IMR-90 (cell line): ENCODE measurements at regions not wholly inside any gene's neighbourhood (a gene's known extent, or its start where the extent isn't known, plus 50 kb on each side); places are given as distances from the start of the nearest gene placed in this dataset.

ENCODE experiments used
- ATAC-seq: fragments of 200-7000 bp; cut with Tn5 transposase; 2 replicates; pipeline ENCODE4 v1.9.1; 2020; ENCODE audit warnings: low read depth, mild to moderate bottlenecking, moderate library complexity
- BruUV-seq: library from RNA; stranded (reverse); fragments of 400-500 nt; replicated peaks from 2 replicates; lab custom pipeline; 2021; lab: Mats Ljungman, UMichigan
- CTCF ChIA-PET: fragments of 300-600 bp; formaldehyde crosslinking; extraction: SDS; loops from one replicate; lab custom pipeline; 2021; ENCODE audit warnings: antibody characterized with exemption; lab: Yijun Ruan, JAX
- POLR2A ChIA-PET: fragments of 300-600 bp; sonication (Branson Sonifier 250); formaldehyde crosslinking; loops from one replicate; lab custom pipeline; 2022; ENCODE audit warnings: antibody characterized with exemption; ENCODE audit not compliant: unreplicated experiment; lab: Charles Lee
- DNase-seq: peaks from one replicate; pipeline ENCODE4 v3.0.0; 2013
- H2AFZ ChIP-seq: replicated peaks from 2 replicates; pipeline ENCODE3; 2013; ENCODE audit warnings: low read length, mild to moderate bottlenecking; ENCODE audit not compliant: poor library complexity
- H2AK5ac ChIP-seq: 2 replicates; pipeline ENCODE4 v1.6.1; 2013; ENCODE audit warnings: low read depth, low read length, inconsistent platforms
- H2AK9ac ChIP-seq: replicated peaks from 2 replicates; pipeline ENCODE3; 2013; ENCODE audit warnings: mild to moderate bottlenecking, low read depth, low read length, moderate library complexity; ENCODE audit not compliant: poor library complexity
- H2BK120ac ChIP-seq: 2 replicates; pipeline ENCODE4 v1.6.1; 2013; ENCODE audit warnings: low read depth, low read length, inconsistent platforms
- H2BK15ac ChIP-seq: 3 replicates; pipeline ENCODE4 v1.6.1; 2013; ENCODE audit warnings: low read depth, low read length, inconsistent platforms
- H2BK20ac ChIP-seq: 2 replicates; pipeline ENCODE4 v1.6.1; 2013; ENCODE audit warnings: low read depth, mild to moderate bottlenecking, inconsistent platforms, low read length, moderate library complexity
- H2BK5ac ChIP-seq: 2 replicates; pipeline ENCODE4 v1.6.1; 2013; ENCODE audit warnings: mild to moderate bottlenecking, low read depth, low read length, inconsistent platforms; ENCODE audit not compliant: poor library complexity, severe bottlenecking
- H3K14ac ChIP-seq: replicated peaks from 2 replicates; pipeline ENCODE4 v1.6.1; 2013; ENCODE audit warnings: low read depth, low read length, inconsistent platforms
- H3K18ac ChIP-seq: 2 replicates; pipeline ENCODE4 v1.6.1; 2013; ENCODE audit warnings: low read depth, low read length, control low read depth
- H3K23ac ChIP-seq: 2 replicates; pipeline ENCODE4 v1.6.1; 2013; ENCODE audit warnings: low read depth, low read length, inconsistent platforms
- H3K27ac ChIP-seq: 2 replicates; pipeline ENCODE4 v1.5.1; 2013; ENCODE audit warnings: mild to moderate bottlenecking, control low read depth, low read length; ENCODE audit not compliant: insufficient read depth
- H3K27me3 ChIP-seq: 2 replicates; pipeline ENCODE4 v1.6.1; 2013; ENCODE audit warnings: low read length; ENCODE audit not compliant: control insufficient read depth, insufficient read depth
- H3K36me3 ChIP-seq: 2 replicates; pipeline ENCODE4 v1.6.1; 2013; ENCODE audit warnings: low read length, mixed read lengths; ENCODE audit not compliant: control insufficient read depth, insufficient read depth
- H3K4ac ChIP-seq: 2 replicates; pipeline ENCODE4 v1.6.1; 2013; ENCODE audit warnings: low read depth, low read length, inconsistent platforms
- H3K4me1 ChIP-seq: 2 replicates; pipeline ENCODE4 v1.6.1; 2013; ENCODE audit warnings: low read length, mixed read lengths; ENCODE audit not compliant: control insufficient read depth, insufficient read depth
- H3K4me2 ChIP-seq: 2 replicates; pipeline ENCODE4 v1.6.1; 2013; ENCODE audit warnings: low read depth, mild to moderate bottlenecking, control low read depth, low read length, moderate library complexity
- H3K4me3 ChIP-seq: 2 replicates; pipeline ENCODE4 v1.5.1; 2013; ENCODE audit warnings: low read depth, mild to moderate bottlenecking, control low read depth, low read length, moderate library complexity; ENCODE audit not compliant: insufficient read depth
- H3K56ac ChIP-seq: 2 replicates; pipeline ENCODE4 v1.6.1; 2013; ENCODE audit warnings: low read length, inconsistent platforms; ENCODE audit not compliant: insufficient read depth; ENCODE audit errors: extremely low read depth
- H3K79me1 ChIP-seq, 2 experiments: 2 replicates each; pipeline ENCODE4 v1.6.1; 2013; ENCODE audit warnings: low read length in 2 of 2, inconsistent platforms in 1 of 2, low read depth in 1 of 2
- H3K9ac ChIP-seq: 2 replicates; pipeline ENCODE4 v1.6.1; 2013; ENCODE audit warnings: low read depth, low read length, control low read depth
- H3K9me1 ChIP-seq: 2 replicates; pipeline ENCODE4 v1.6.1; 2013; ENCODE audit warnings: low read length, inconsistent platforms; ENCODE audit not compliant: insufficient read depth
- H3K9me3 ChIP-seq: 2 replicates; pipeline ENCODE4 v1.6.1; 2013; ENCODE audit warnings: low read length; ENCODE audit not compliant: control insufficient read depth, insufficient read depth
- H4K20me1 ChIP-seq: 2 replicates; pipeline ENCODE4 v1.6.1; 2013; ENCODE audit warnings: low read length, inconsistent platforms; ENCODE audit not compliant: insufficient read depth
- H4K5ac ChIP-seq: 2 replicates; pipeline ENCODE4 v1.6.1; 2013; ENCODE audit warnings: mild to moderate bottlenecking, low read depth, low read length, control low read depth
- H4K8ac ChIP-seq, 2 experiments: 2 replicates each; pipeline ENCODE4 v1.6.1; 2013; ENCODE audit warnings: low read depth in 2 of 2, low read length in 2 of 2, control low read depth in 1 of 2, inconsistent platforms in 1 of 2
- H4K91ac ChIP-seq: 2 replicates; pipeline ENCODE4 v1.6.1; 2013; ENCODE audit warnings: low read depth, low read length, inconsistent platforms; ENCODE audit not compliant: insufficient read depth
- BHLHE40 ChIP-seq: fragments of 150-350 bp; IDR thresholded peaks from 2 replicates; pipeline ENCODE4 v1.6.1; 2016; ENCODE audit warnings: mild to moderate bottlenecking, low read depth, low read length
- CHD1 ChIP-seq: IDR thresholded peaks from 2 replicates; pipeline ENCODE4 v1.6.1; 2012; ENCODE audit warnings: low read depth, low read length, improper control_type of control experiment
- CTCF ChIP-seq: conservative IDR thresholded peaks from 2 replicates; pipeline ENCODE4 v1.5.1; 2012; ENCODE audit warnings: mild to moderate bottlenecking, low read depth, low read length, improper control_type of control experiment
- FOS ChIP-seq: fragments of 150-350 bp; IDR thresholded peaks from 2 replicates; pipeline ENCODE4 v1.6.1; 2016; ENCODE audit warnings: low read depth, low read length
- MAFK ChIP-seq: IDR thresholded peaks from 2 replicates; pipeline ENCODE4 v1.6.1; 2012; ENCODE audit warnings: low read depth, low read length, improper control_type of control experiment
- MAZ ChIP-seq: IDR thresholded peaks from 2 replicates; pipeline ENCODE4 v1.6.1; 2012; ENCODE audit warnings: low read depth, mild to moderate bottlenecking, low read length, improper control_type of control experiment, moderate library complexity, borderline replicate concordance
- MXI1 ChIP-seq: IDR thresholded peaks from 2 replicates; pipeline ENCODE4 v1.6.1; 2012; ENCODE audit warnings: low read depth, mild to moderate bottlenecking, low read length, moderate library complexity, borderline replicate concordance
- NFE2L2 ChIP-seq: fragments of 150-350 bp; IDR thresholded peaks from 2 replicates; pipeline ENCODE4 v1.6.1; 2016; ENCODE audit warnings: low read depth, mild to moderate bottlenecking, low read length
- RAD21 ChIP-seq: IDR thresholded peaks from 2 replicates; pipeline ENCODE4 v1.6.1; 2012; ENCODE audit warnings: low read length, improper control_type of control experiment
- RCOR1 ChIP-seq: IDR thresholded peaks from 2 replicates; pipeline ENCODE4 v1.6.1; 2012; ENCODE audit warnings: mild to moderate bottlenecking, low read length, improper control_type of control experiment; ENCODE audit not compliant: insufficient replicate concordance
- RFX5 ChIP-seq: IDR thresholded peaks from 2 replicates; pipeline ENCODE4 v1.8.0; 2012; ENCODE audit warnings: low read depth, mild to moderate bottlenecking, low read length, moderate library complexity
- SMC3 ChIP-seq: fragments of 150-350 bp; IDR thresholded peaks from 2 replicates; pipeline ENCODE4 v1.6.1; 2016; ENCODE audit warnings: low read depth, mild to moderate bottlenecking, antibody characterized with exemption, low read length, moderate library complexity
- USF2 ChIP-seq: fragments of 150-350 bp; IDR thresholded peaks from 2 replicates; pipeline ENCODE4 v1.6.1; 2017; ENCODE audit warnings: mild to moderate bottlenecking, antibody characterized with exemption, low read length, low read depth
- WGBS, 2 experiments: methylation state at CpG; one replicate each; pipeline versions ENCODE4 v1.1.5 to v1.1.7; 2013; ENCODE audit warnings: missing lambda C conversion rate in 2 of 2; ENCODE audit not compliant: insufficient read length in 1 of 2; ENCODE audit errors: extremely low coverage in 2 of 2; 5-methylcytosine and 5-hydroxymethylcytosine counted together
- dilution Hi-C: fragments of 300-500 bp; cut with HindIII; formaldehyde crosslinking; loops from one replicate; pipeline ENCODE4 v1.14.3; 2018; ENCODE audit warnings: low sequenced_read_pairs; ENCODE audit not compliant: unreplicated experiment
- in situ Hi-C: fragments of 300-500 bp; cut with MboI; formaldehyde crosslinking; loops from 3 replicates; pipeline ENCODE4 v1.14.3; 2019; ENCODE audit warnings: low sequenced_read_pairs, inconsistent platforms, mixed read lengths
- intact Hi-C: fragments of 100-400 bp; cut with micrococcal nuclease; formaldehyde crosslinking; loops from 2 replicates; pipeline ENCODE4 v1.10.0; 2022

- Histone ChIP-seq H3K9me3 (no peaks in the 10 kb centered on the region), H3K36me3 (no peaks in the 10 kb centered on the region), H4K8ac (no peak overlapping the region), H4K20me1 (no peaks in the 10 kb centered on the region), H3K18ac (no peak overlapping the region), H4K5ac (no peak overlapping the region), H3K4me2 (no peak overlapping the region), H3K79me1 (no peaks in the 10 kb centered on the region), H2BK20ac (no peak overlapping the region), H3K9me1 (no peaks in the 10 kb centered on the region), H2BK15ac (no peak overlapping the region), H3K56ac (no peak overlapping the region), H3K4me1 (no peaks in the 10 kb centered on the region), H3K27me3 (no peaks in the 10 kb centered on the region), H2BK120ac (no peak overlapping the region), H3K14ac (no peak overlapping the region), H3K4me3 (no peak overlapping the region), H2AK5ac (no peak overlapping the region), H2AK9ac (no peak overlapping the region), H3K23ac (no peak overlapping the region), H3K9ac (no peak overlapping the region), H3K27ac (no peak overlapping the region), H3K4ac (no peak overlapping the region), H2AFZ (no peak overlapping the region), H4K91ac (no peak overlapping the region), H2BK5ac (no peak overlapping the region)
- TF ChIP-seq FOS (no peak), MAZ (no peak), BHLHE40 (no peak), RFX5 (no peak), NFE2L2 (no peak), MAFK (no peak), USF2 (no peak), RAD21 (no peak), SMC3 (no peak), MXI1 (no peak), CTCF (no peak), RCOR1 (no peak), CHD1 (no peak)
- DNase-seq (no peak), ATAC-seq (no peak)
- WGBS, 2 experiments: no CpG with 5 or more reads among the region's 1 CpG
- no TSS peak for BruUV-seq
- POLR2A ChIA-PET: no interaction called here
- dilution Hi-C loops (no loop called here), in situ Hi-C loops (no loop called here), intact Hi-C loops (no loop called here)
- CTCF ChIA-PET: no interaction called here
Measured at GRCh38 chr2:76491503-76491902, 780.8 kb upstream of the GCFC2 start.
